Endothelial cell of umbilical vein (primary cell): ENCODE measurements at regions not wholly inside any gene's neighbourhood (a gene's known extent, or its start where the extent isn't known, plus 50 kb on each side); places are given as distances from the start of the nearest gene placed in this dataset.

Experiments
- BruUV-seq: library from RNA; stranded (reverse); fragments of 400-500 nt; replicated peaks from 2 replicates; lab custom pipeline; 2021; lab: Mats Ljungman, UMichigan
- CTCF ChIA-PET: fragments of 300-600, 350-600 bp; sonication (Branson Sonifier 250); formaldehyde crosslinking; loops from one replicate; lab custom pipeline; 2021; ENCODE audit warnings: antibody characterized with exemption, inconsistent platforms; lab: Charles Lee
- POLR2A ChIA-PET: fragments of 300-600, 350-600 bp; sonication (Branson Sonifier 250); formaldehyde crosslinking; loops from one replicate; lab custom pipeline; 2021; ENCODE audit warnings: antibody characterized with exemption, inconsistent platforms; lab: Charles Lee
- DNase-seq: peaks from one replicate; pipeline ENCODE4 v3.0.0-alpha.2; 2011; ENCODE audit warnings: low read depth, low spot score
- FAIRE-seq: peaks from 2 replicates; lab custom pipeline; 2011; peaks lifted over from hg19 to GRCh38; lab: Jason Lieb, UNC
- H2AFZ ChIP-seq: 2 replicates; pipeline ENCODE4 v1.6.0; 2012; ENCODE audit warnings: low read depth, low read length, control low read depth, inconsistent platforms
- H3K27ac ChIP-seq: 2 replicates; pipeline ENCODE4 v1.5.1; 2011; ENCODE audit warnings: low read depth, mild to moderate bottlenecking, control low read depth, low read length, moderate library complexity; ENCODE audit not compliant: insufficient read depth
- H3K27me3 ChIP-seq, 2 experiments: 2 replicates each; pipeline versions ENCODE4 v1.6.0 to v1.6.1; 2011; ENCODE audit warnings: low read length in 2 of 2, mixed read lengths in 1 of 2; ENCODE audit not compliant: control insufficient read depth in 2 of 2, insufficient read depth in 2 of 2
- H3K36me3 ChIP-seq, 2 experiments: 2 replicates in 1 of 2; 3 replicates in 1 of 2; pipeline ENCODE4 v1.5.1; 2011; ENCODE audit warnings: low read length in 2 of 2, mild to moderate bottlenecking in 1 of 2, moderate library complexity in 1 of 2; ENCODE audit not compliant: control insufficient read depth in 2 of 2, insufficient read depth in 2 of 2; ENCODE audit errors: extremely low read depth in 1 of 2
- H3K4me1 ChIP-seq: 3 replicates; pipeline ENCODE4 v1.5.1; 2011; ENCODE audit warnings: mild to moderate bottlenecking, low read length; ENCODE audit not compliant: control insufficient read depth, insufficient read depth; ENCODE audit errors: extremely low read depth
- H3K4me2 ChIP-seq: 2 replicates; pipeline ENCODE4 v1.6.1; 2011; ENCODE audit warnings: low read length, control low read depth, mixed read lengths; ENCODE audit not compliant: insufficient read depth
- H3K4me3 ChIP-seq, 3 experiments: fragments of 200-600 bp in 1 of 3; sonication (generic), shearing (Covaris generic) in 1 of 3; replicated peaks in 1 of 3; 2 replicates each; pipeline ENCODE4 v1.5.1; 2011 to 2016; ENCODE audit warnings: control low read depth in 3 of 3, low read length in 3 of 3, mild to moderate bottlenecking in 2 of 3, inconsistent platforms in 1 of 3, low read depth in 1 of 3, moderate library complexity in 1 of 3; ENCODE audit not compliant: insufficient read depth in 1 of 3
- H3K79me2 ChIP-seq: 2 replicates; pipeline ENCODE4 v1.6.0; 2012; ENCODE audit warnings: low read length, inconsistent platforms; ENCODE audit not compliant: control insufficient read depth, insufficient read depth
- H3K9ac ChIP-seq: replicated peaks from 2 replicates; pipeline ENCODE3; 2011; ENCODE audit warnings: low read length, control low read depth; ENCODE audit not compliant: insufficient read depth; ENCODE audit errors: extremely low read depth
- H3K9me1 ChIP-seq: replicated peaks from 3 replicates; pipeline ENCODE4 v1.6.0; 2011; ENCODE audit warnings: mild to moderate bottlenecking, low read length; ENCODE audit not compliant: control insufficient read depth, insufficient read depth; ENCODE audit errors: extremely low read depth
- H3K9me3 ChIP-seq: replicated peaks from 2 replicates; pipeline ENCODE4 v1.5.1; 2012; ENCODE audit warnings: low read length, inconsistent platforms; ENCODE audit not compliant: control insufficient read depth, insufficient read depth
- H4K20me1 ChIP-seq: replicated peaks from 2 replicates; pipeline ENCODE3; 2011; ENCODE audit warnings: mild to moderate bottlenecking, low read length; ENCODE audit not compliant: control insufficient read depth, insufficient read depth; ENCODE audit errors: extremely low read depth
- EZH2 ChIP-seq: IDR thresholded peaks from 2 replicates; pipeline ENCODE4 v1.6.1; 2012; ENCODE audit warnings: borderline replicate concordance, low read depth, mild to moderate bottlenecking, moderate library complexity, low read length, inconsistent platforms; ENCODE audit not compliant: severe bottlenecking
- FOS ChIP-seq: IDR thresholded peaks from 2 replicates; pipeline ENCODE4 v1.6.1; 2011; ENCODE audit warnings: mild to moderate bottlenecking, low read length, moderate library complexity, borderline replicate concordance; ENCODE audit not compliant: insufficient read depth
- GATA2 ChIP-seq: IDR thresholded peaks from 2 replicates; pipeline ENCODE4 v1.7.0; 2011; ENCODE audit warnings: low read depth, mild to moderate bottlenecking, moderate library complexity, mixed read lengths, low read length; ENCODE audit not compliant: insufficient read length, insufficient read depth
- JUN ChIP-seq: IDR thresholded peaks from 2 replicates; pipeline ENCODE4 v1.6.1; 2011; ENCODE audit warnings: borderline replicate concordance, low read depth; ENCODE audit not compliant: insufficient read length, insufficient read depth
- MYC ChIP-seq: IDR thresholded peaks from one replicate; pipeline ENCODE4 v1.6.1; 2011; ENCODE audit warnings: mild to moderate bottlenecking, low read depth, low read length
- POLR2A ChIP-seq: IDR thresholded peaks from 2 replicates; pipeline ENCODE4 v1.6.1; 2012; ENCODE audit warnings: low read depth, mild to moderate bottlenecking, control low read depth, low read length
- POLR2AphosphoS5 ChIP-seq: IDR thresholded peaks from 2 replicates; pipeline ENCODE4 v1.6.1; 2012; ENCODE audit warnings: low read depth, mild to moderate bottlenecking, control low read depth, low read length, moderate library complexity; ENCODE audit not compliant: insufficient read depth
- dilution Hi-C: fragments of 300-500 bp; cut with MboI; formaldehyde crosslinking; loops from one replicate; pipeline ENCODE4 v1.15.0; 2019; ENCODE audit warnings: low sequenced_read_pairs; ENCODE audit not compliant: extremely low pct_ligation_motif_present
- intact Hi-C: fragments of 100-400 bp; cut with micrococcal nuclease; formaldehyde crosslinking; loops from one replicate; pipeline ENCODE4 v1.10.0; 2022
- TF ChIP-seq, protein P1 (sequence below), 2 donors: IDR thresholded peaks; 1 replicate in 1 of 2; 2 replicates in 1 of 2; pipeline ENCODE4 v1.5.1; 2011; ENCODE audit warnings: low read length in 2 of 2, mild to moderate bottlenecking in 2 of 2, moderate library complexity in 2 of 2, control low read depth in 1 of 2, inconsistent platforms in 1 of 2, low read depth in 1 of 2; ENCODE audit not compliant: insufficient read depth in 1 of 2; ENCODE audit errors: extremely low read depth in 1 of 2
- TF ChIP-seq, protein P2 (sequence below): IDR thresholded peaks from 2 replicates; pipeline ENCODE4 v1.6.1; 2011; ENCODE audit not compliant: insufficient read depth, insufficient read length

GRCh38 chr20:57107208-57107607 lies 159.2 kb downstream of the BMP7 start:
- dilution Hi-C loops (no loop called here), intact Hi-C loops (no loop called here)
- Histone ChIP-seq H3K79me2 (no peaks in the 10 kb centered on the region), H3K27ac (no peak overlapping the region), H4K20me1 (no peaks in the 10 kb centered on the region), H3K9me1 (no peaks in the 10 kb centered on the region), H2AFZ (no peak overlapping the region), H3K27me3 (no peaks in the 10 kb centered on the region), H3K4me2 (no peak overlapping the region), H3K4me3 (no peak overlapping the region), H3K36me3 (no peaks in the 10 kb centered on the region), H3K9me3 (peaks cover 2% of the 10 kb centered on the region), H3K4me1 (no peaks in the 10 kb centered on the region), H3K9ac (no peak overlapping the region)
- DNase-seq (no peak), FAIRE-seq (no peak)
- no peak for TF ChIP-seq MYC
- no peak for TF ChIP-seq POLR2AphosphoS5
- no peak for TF ChIP-seq FOS
- TF ChIP-seq POLR2A = no peak
- no peak for TF ChIP-seq JUN
- no peak for TF ChIP-seq EZH2
- TF ChIP-seq, protein P1, sequence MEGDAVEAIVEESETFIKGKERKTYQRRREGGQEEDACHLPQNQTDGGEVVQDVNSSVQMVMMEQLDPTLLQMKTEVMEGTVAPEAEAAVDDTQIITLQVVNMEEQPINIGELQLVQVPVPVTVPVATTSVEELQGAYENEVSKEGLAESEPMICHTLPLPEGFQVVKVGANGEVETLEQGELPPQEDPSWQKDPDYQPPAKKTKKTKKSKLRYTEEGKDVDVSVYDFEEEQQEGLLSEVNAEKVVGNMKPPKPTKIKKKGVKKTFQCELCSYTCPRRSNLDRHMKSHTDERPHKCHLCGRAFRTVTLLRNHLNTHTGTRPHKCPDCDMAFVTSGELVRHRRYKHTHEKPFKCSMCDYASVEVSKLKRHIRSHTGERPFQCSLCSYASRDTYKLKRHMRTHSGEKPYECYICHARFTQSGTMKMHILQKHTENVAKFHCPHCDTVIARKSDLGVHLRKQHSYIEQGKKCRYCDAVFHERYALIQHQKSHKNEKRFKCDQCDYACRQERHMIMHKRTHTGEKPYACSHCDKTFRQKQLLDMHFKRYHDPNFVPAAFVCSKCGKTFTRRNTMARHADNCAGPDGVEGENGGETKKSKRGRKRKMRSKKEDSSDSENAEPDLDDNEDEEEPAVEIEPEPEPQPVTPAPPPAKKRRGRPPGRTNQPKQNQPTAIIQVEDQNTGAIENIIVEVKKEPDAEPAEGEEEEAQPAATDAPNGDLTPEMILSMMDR (IDR thresholded peaks at IDR 0.05; ENCODE audit: extremely low read depth in 1 of 2, insufficient read depth in 1 of 2, low read depth in 1 of 2, low read length in 2 of 2) = no peak
- TF ChIP-seq GATA2 = no peak
- TF ChIP-seq, protein P2, sequence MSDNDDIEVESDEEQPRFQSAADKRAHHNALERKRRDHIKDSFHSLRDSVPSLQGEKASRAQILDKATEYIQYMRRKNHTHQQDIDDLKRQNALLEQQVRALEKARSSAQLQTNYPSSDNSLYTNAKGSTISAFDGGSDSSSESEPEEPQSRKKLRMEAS = no peak
- ChIA-PET POLR2A (no interaction called here), CTCF (no interaction called here)
- BruUV-seq = no TSS peak
